ENCODE measurements at regions not wholly inside any gene's neighbourhood (a gene's known extent, or its start where the extent isn't known, plus 50 kb on each side); places are given as distances from the start of the nearest gene placed in this dataset.
A peak's percentile ranks its signal among the peaks of the same experiment; 100 is the strongest.

DNA sequence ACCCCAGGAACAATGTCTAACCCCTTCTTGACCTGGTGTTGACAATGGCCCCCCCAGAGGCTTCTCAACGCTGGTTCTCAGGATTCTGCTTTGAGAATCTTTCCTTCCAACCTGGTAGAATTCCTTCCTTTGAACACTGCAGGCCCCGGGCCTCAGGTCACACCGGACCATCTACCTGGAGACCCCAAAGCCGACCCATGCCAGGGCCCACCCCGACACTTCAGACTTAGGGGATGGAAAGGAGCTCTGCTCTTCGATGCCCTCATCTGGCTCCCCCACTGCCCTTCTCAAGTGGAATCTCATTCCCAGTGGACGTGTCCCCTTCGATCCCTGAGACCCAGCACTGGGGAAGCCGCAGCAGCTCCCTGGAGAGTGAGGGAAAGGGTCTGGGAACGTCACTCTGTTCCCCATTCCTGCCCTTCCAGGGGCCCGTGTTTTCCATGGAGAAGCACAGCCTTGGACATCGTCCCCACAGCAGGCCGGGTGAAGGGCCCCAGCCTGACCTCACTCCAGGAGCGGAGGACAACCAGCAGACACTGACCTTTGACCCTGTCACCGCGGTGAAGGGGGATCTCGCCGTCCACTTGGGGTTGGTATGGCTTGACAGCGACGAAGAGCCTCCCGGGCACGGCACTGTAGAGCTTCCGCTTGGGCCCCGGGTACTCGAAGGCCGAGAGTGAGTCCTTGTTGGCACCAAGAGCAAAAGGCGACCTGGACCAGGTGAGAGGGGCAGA lies 408.3 kb downstream of the CTTN start:
- intact Hi-C loops (cut with DNase I): no loop called here
- ATAC-seq (no peak), DNase-seq (ENCODE audit: low spot score) (no peak)

DNA sequence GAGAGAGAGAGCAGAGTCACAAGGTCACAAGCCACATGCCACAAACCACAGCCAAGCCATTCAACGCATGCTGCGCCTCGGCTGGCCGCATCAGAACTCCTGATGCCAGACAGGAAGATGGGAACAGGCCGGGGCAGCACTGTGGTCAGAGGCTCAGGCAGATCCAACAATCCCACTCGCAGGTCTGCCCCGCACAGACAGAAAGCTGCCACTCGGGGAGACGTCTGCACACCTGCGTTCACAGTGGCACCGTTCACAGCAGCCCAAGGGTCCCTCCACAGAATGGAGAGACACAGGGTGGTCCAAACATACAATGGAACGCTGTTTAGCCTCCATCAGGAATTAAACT lies 408.8 kb downstream of the CTTN start:
- DNase-seq (ENCODE audit: low spot score) (no peak), ATAC-seq (no peak)
- intact Hi-C loops (cut with DNase I): no loop called here

DNA sequence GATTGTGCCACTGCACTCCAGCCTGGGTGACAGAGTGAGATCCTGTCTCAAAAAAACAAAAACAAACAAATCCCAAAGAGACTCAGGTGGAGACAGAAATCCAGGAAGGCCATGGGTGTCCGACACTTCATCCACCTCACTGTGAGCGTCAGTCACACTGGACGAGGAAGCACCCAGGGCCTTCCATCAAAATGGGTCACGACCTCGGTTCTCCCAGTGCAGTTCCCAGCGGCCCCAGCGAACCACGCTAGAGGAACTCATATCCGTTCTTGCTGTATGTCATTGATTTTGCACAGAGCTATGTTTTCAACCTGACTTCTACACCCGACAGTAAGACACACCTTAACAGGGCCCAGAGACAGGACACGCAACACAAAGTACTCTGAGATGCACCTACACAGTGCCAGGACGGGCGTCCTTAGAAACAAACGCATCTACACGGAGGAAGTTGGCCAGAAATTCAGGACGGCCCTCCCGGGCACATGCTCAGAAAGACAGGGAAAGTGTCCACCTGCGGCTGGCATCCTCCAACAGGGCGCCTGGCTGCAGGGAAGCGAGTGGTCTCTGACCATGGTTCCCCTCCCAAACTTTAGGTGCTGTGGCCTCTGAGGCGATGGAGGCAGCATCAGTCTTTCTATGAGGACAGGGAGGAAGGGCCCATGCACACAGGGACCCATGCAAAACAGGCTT lies 410.5 kb downstream of the CTTN start:
- intact Hi-C loops (cut with DNase I): no loop called here
- DNase-seq (ENCODE audit: low spot score): no peak
- ATAC-seq: no peak

DNA sequence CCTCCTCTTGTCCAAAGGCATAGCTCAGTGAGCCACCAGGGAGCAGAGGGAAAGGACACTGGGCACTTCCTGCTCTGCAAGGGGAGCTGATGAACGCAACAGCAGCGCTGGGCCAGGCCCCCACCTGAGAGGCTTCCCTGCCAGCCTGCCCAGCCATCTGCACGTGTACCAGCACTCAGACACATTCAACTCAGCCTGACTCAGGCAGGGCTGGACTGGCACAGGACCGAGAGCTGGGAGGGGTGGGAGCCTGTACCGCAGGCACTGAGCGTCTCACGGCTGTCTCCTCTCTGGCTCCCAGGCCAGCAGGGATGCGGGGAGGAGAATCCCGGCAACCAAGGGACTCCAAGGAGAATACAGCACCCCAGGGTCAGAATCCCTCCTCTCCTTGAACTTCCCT lies 411.8 kb downstream of the CTTN start:
- ATAC-seq (no peak), DNase-seq (ENCODE audit: low spot score) (no peak)
- intact Hi-C loops (cut with DNase I): no loop called here

DNA sequence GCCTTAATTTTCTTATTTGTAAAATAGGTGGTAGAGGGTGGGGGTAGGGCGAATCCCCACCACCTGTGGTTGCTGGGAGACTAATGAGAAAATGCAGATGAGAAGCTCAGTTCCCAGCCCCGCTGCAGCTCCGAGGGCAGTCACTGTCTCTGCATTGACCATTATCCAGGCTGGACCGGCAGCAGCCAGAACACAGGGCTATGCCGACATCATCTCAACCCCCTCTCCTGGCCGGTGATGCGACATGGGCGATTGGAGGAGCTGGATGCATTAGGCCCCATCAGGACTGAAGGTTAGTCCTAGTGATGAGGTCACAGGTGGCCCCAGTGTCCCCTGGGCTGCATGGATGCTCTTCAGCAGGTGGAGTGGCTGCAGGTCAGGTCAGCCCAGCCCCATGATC lies 412.4 kb downstream of the CTTN start:
- ATAC-seq (no peak), DNase-seq (ENCODE audit: low spot score) (no peak)
- intact Hi-C loops (cut with DNase I): no loop called here

DNA sequence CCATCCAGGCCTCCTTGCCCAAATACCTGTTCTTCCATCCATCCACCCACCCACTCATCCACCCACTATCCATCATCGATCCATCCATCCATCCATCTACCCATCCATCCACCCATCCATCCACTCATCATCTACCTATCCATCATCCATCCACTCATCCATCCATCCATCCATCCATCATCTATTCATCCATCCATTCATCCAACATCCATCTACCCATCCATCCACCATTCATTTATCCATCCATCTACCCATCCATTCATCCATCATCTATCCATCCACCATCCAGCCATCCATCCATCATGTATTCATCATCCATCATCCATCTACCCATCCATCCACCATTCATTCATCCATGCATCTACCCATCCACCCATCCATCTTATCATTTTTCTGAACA lies 413.2 kb downstream of the CTTN start:
- ATAC-seq (no peak), DNase-seq (ENCODE audit: low spot score) (no peak)
- intact Hi-C loops (cut with DNase I): no loop called here

DNA sequence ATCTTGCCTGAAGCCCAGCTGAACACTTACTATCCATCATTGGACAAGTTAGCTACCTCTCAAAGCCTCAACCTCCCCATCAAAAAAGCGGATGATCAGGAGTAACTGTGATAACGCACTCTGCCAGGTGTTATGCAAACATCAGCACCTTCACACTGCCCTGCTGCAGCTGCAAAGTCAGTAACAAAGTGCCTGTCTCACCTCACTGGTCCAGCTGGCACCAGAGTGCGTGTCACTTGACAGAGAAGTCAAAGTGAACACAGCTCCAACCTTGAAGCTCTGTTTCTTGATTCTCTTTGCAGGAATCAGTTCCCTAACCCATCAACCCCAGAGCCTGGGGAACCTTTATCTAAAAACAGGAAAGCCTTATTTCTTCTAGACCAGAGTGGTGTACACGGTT lies 413.6 kb downstream of the CTTN start:
- ATAC-seq: no peak
- intact Hi-C loops (cut with DNase I): no loop called here
- no peak for DNase-seq (ENCODE audit: low spot score)

DNA sequence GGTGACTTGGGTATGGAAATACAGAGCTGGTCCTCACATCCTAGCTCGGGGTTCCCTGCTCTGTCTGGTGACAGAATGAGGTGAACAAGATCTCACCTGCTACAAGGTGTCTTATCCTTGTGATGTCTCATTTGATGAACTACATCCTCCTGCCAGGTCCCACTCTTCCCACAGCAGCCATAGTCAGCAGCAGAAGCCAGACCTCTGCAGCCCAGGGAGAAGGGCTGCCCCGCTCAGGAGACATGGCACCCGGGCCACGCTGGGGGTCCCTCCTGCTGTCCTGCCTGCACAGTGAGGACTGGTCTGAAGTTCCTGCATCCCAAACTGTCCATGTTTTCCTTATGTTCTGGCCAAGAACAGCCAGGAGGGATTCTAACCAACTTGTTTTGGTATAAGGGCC lies 414.1 kb downstream of the CTTN start:
- intact Hi-C loops (cut with DNase I): no loop called here
- DNase-seq (ENCODE audit: low spot score): no peak
- no peak for ATAC-seq

DNA sequence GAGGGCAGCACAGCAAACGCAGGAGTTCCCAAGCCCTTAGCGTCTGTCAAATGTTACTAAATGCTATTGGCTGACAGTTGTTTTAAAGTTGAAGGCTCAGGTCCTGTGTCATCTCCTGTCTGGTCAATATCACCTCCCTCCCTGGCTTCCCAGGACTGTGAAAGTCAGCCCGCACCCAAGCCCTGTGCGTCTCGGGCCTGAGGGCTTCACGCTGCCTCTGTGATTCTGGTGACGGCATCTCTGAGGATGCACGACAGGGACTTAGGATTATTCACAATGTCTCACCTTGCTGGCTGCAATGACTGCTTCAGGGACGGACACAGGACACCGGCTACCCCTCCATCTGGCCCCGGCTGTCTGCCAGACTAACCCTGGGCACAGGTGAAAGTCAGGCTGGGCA lies 415.3 kb downstream of the CTTN start:
- intact Hi-C loops (cut with DNase I): no loop called here
- no peak for ATAC-seq
- DNase-seq (ENCODE audit: low spot score): no peak

DNA sequence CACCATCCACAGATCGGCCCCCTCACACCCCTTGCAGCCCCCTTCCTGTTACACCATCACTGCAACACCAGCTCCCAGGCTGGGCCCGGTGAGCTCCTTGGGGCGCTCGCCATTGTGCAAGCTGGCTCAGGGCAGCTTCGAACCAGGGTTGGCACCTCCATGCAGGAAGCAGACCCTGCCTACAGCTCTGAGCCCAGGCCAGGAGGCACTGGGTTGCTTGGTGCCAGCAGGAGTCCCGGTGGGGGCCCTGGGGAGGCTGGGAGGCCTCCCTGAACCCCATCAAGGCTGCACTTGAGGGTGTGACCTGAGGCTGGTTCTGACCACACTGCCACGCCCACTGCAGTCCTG lies 417.1 kb downstream of the CTTN start:
- no peak for ATAC-seq
- no peak for DNase-seq (ENCODE audit: low spot score)
- intact Hi-C loops (cut with DNase I): no loop called here

DNA sequence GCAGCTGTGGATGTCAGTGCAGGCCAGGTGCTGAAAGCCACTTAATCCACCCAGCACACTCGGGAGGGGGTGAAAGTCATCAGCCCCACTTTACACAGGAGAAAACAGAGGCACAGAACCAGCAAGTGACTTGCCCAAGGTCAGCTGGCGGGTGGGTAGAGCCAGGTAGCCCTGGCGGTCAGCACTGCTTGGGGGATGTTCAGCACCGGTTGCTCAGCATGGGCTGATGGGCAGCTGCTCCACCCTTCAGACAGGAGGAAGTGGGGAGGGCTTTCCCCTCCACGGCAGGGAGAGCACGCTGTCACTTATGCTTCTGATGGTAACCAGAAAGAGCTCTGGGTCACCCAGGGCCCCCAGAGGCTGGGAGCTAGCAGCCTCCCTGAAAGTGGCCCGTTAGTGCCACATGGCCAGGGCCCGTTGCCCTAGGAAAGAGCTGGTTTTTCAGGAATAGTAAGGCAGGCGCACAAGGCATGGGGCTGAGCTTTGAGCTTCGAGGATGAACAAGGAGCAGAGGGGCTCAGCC lies 417.9 kb downstream of the CTTN start:
- no peak for ATAC-seq
- no peak for DNase-seq (ENCODE audit: low spot score)
- intact Hi-C loops (cut with DNase I): no loop called here

DNA sequence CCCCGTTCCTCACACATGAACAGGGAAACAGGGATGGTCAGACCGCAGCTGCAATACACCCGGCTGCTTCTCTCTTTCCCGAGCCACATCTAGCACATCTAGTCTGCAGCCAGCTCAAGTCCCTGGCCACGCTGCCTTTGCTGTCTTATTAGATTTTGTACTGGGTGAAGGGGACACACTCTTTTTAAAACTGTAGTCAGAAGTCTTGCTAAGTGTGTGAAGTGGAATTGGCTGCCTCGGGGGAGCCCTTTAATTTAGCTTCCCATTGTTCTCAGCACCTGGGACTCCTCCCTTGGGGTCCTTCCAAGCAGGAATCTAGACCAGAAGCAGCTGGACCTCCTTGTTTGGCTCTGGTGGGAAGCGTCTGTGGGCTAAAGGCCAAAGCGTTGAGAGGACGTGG lies 420.0 kb downstream of the CTTN start:
- ATAC-seq (no peak), DNase-seq (ENCODE audit: low spot score) (no peak)
- intact Hi-C loops (cut with DNase I): no loop called here

DNA sequence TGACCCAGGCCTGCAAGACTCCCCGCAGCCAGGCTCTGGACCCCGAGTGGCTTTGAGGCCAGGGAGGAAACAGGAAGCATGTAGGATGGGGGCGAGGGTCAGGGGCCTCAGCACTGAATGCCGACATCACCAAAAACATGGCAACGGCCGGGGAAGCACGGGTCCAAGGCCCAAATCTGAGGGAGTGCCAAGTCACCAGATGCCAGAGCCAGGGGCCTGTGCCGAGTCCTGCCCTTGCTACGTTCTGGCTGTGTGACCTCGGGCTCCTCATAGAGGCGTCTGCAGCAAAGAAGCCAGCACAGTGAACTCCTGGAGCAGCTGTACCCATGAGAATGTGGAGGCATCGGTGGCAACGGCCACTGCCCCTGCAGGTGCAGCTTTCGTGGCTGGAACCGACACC lies 420.7 kb downstream of the CTTN start:
- intact Hi-C loops (cut with DNase I): no loop called here
- DNase-seq (ENCODE audit: low spot score) (no peak), ATAC-seq (no peak)

DNA sequence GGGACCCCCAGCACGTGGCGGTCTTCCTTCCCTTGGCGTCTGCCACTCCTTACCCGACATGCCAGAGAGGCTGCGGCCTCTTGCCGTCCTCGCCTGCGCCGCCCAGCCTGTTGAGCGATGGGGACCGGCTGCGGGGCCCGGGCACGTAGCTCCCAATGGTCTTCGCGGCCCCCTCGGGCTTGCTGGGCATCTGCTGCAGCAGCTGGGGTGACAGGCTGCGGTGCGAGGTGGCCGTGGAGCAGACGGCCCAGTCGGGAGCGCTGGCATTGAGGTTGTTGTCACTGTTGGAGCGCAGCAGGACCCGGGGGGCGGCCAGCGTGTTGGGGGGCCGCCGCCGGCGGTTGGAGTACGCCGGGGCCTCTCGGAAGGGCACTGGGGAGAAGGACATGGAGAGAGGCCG lies 422.0 kb downstream of the CTTN start:
- ATAC-seq (no peak), DNase-seq (ENCODE audit: low spot score) (no peak)
- intact Hi-C loops (cut with DNase I): no loop called here

DNA sequence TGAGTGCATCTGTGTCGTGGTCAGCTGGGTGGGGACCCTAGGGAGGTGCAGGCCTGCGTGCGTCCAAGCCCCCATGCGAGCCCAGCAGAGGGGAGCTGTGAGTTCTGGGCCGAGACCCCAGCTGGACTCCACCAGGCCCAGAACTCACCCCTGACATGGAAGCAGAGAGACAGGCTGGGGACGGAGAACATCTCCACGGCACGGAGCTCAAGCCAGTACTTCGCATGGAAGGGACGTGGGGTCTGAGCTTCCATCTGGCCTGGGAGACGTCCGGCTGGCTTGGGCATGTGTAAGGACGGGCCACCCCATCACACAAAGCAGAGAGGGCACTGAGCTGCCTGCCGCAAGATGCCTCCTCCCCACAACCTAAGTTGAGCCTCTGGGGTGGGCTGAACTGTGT lies 422.4 kb downstream of the CTTN start:
- DNase-seq (ENCODE audit: low spot score): no peak
- intact Hi-C loops (cut with DNase I): no loop called here
- ATAC-seq: no peak

DNA sequence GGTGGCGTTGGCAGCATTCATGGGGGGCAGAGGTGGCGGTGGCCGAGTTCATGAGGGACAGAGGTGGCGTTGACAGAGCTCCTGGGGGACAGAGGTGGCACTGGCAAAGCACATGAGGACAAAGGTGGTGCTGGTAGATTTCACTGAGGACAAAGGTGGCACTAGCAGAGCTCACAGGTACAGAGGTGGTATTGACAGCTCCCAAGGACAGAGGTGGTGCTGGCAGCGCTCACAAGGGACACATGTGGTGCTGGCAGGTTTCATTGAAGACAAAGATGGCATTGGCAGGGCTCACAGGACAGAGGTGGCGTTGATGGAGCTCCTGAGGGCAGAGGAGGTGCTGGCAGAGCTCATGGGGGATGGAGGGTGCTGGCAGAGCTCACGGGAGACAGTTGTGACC lies 425.4 kb downstream of the CTTN start:
- no peak for ATAC-seq
- no peak for DNase-seq (ENCODE audit: low spot score)
- intact Hi-C loops (cut with DNase I): no loop called here

DNA sequence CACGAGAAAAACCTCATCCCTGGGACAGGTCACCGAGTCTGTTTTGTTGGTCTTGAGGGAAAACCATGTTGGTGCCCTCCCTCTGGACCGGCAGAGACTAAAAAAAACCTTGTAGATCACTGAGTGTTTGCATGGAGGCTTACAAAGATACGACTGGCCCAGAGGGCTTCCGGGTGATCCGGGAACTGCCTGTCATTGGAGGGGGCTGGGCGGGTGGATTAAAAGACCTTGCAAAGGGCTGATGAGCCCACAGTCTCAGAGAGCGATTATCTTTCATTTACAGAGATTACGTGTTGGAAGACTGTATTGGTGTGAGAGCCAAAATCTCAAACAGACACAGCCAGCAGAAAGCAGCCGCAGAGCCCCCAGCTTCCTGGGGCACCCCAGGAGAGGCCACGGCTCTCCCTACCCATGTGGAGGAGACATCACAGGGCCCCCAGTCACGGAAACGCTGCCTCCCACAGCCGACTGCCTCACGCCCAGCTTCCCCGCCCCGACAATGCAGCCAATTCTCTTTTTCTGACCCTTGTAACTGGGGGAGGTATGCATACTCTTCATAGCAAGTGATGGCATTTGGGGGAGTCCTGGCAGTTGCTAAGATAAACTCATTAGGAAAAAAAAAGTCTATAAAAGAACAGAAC lies 426.4 kb downstream of the CTTN start:
- intact Hi-C loops (cut with DNase I): no loop called here
- DNase-seq (ENCODE audit: low spot score) (no peak), ATAC-seq (no peak)

DNA sequence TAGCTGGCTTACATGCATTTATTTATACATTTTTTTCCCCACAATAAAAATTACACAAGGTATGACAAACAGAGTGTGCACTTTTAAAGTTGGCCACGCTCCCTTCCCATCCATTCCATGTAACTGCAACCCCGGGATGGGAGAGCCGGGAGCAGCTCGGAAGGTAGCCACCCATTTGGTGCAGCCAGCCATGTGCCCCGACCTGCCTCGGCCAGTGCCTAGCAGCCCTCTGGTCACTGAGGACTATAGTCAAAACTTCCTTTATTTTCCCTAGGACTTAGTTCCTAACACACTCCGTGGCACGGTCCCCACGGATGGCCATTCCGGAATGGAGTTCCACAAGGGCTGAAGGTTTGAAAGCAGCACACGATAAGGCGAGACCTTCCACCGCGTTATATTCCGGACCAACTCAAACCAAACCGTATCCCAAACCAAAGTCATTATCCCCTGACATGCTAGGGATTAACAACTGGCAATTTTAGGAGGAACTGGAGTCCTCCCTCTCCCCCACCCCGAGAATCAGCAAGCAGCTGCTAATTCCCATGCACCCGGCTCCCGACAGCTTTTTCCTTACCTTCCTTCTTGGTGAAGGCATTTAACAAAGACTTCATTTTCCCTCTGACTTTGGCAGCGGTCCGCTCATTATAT lies 426.4 kb downstream of the SHANK2 start:
- ATAC-seq (peak; percentile 32), DNase-seq (ENCODE audit: low spot score) (no peak)
- intact Hi-C loops (cut with DNase I): no loop called here

DNA sequence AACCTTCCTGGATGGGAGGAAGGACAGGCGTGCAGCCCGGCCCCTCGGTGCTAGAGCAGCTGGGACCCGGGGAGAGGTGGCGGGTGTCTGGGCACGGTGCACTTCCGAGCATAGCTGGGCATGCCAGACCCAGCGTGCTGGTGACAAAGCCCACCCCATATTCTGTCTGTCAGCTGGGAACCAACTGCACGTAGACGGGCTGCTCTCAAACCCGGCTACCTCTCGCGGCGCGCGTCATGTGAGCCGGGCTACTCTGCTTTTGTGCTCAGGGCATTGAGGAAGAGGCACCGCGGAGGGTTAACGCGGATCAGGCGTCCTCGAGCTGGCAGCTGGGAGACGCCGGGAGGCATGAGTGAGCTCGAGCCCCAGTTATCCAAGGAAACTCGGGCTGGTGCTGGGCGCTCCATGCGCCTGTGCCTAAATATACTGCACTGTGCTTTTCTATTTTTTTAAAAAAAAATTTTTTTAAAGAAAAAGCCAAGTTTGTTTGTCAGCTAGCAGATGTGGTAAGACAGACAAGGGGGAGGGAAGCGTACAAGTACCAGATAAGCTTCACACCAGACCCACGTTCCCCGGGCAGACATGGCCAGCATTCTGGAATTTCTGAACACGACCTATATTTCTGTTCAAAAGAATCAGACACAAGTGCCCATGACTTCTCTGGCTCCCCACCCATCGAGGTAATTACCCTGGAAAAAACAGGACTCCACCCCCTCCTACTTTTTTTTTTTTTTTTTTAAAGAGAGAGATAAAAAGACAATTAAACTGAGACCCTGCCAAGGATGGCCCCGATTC lies 425.6 kb downstream of the SHANK2 start:
- intact Hi-C loops (cut with DNase I): no loop called here
- DNase-seq (ENCODE audit: low spot score) (no peak), ATAC-seq (peak; percentile 61)

Data from sciatic nerve (tissue), 2 donors.